ENCODE measurements at regions not wholly inside any gene's neighbourhood (a gene's known extent, or its start where the extent isn't known, plus 50 kb on each side); places are given as distances from the start of the nearest gene placed in this dataset.

DNA sequence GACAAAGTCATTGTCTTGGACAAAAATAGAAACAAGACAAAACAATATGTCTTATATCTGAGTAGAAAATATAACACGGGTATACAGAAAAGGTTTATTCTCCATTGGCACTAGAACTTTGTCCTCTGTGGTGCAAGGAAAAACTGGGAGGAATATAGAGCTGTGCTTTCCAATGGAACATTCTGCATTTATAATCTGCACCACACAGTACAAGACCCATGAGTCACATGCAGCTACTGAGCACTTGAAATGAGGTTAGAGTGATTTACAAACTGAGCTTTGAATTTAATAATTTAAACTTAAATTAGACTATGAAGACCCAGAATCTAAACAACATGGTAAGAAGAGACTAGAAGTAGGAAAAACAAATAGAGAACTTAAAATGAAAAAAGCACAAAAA, 86.1 kb downstream of the RAP2A start:
- no peak overlapping the region for H3K27ac Mint-ChIP-seq
- peaks cover 15 to 17% of the 10 kb centered on the region in 2 donors for H3K27me3 Mint-ChIP-seq
- no peak overlapping the region for H3K4me3 Mint-ChIP-seq
- H3K4me1 Mint-ChIP-seq: no peaks in the 10 kb centered on the region
- H3K9me3 Mint-ChIP-seq: peaks cover 6 to 9% of the 10 kb centered on the region in 2 donors
- no peaks in the 10 kb centered on the region for H3K36me3 Mint-ChIP-seq
- ATAC-seq (replicated peaks) (no peak), DNase-seq (no peak)

DNA sequence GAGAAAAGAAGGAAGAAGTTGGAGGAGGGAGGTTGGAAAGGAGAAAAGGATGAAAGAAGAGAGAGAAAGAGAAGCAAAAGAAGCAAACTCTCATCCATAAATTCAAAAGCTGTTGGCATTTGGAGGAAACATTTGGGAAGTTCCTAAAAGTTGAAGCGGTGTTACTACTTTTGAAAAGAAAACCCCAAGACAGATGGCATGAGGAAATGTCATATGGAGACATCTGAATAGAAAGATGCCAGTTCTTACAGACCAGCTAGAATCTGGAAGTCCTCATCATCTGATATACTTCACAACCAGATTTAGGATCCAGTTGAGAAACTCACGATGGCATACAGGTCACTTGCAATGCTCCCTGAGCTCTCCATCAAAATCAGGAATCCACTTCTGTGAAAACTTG, 86.9 kb downstream of the RAP2A start:
- no peak overlapping the region for H3K4me3 Mint-ChIP-seq
- no peak for DNase-seq
- H3K36me3 Mint-ChIP-seq: no peaks in the 10 kb centered on the region
- no peak overlapping the region for H3K27ac Mint-ChIP-seq
- H3K27me3 Mint-ChIP-seq: peaks cover 15 to 17% of the 10 kb centered on the region in 2 donors
- ATAC-seq (replicated peaks): no peak
- peaks cover 6 to 9% of the 10 kb centered on the region in 2 donors for H3K9me3 Mint-ChIP-seq
- no peaks in the 10 kb centered on the region for H3K4me1 Mint-ChIP-seq

DNA sequence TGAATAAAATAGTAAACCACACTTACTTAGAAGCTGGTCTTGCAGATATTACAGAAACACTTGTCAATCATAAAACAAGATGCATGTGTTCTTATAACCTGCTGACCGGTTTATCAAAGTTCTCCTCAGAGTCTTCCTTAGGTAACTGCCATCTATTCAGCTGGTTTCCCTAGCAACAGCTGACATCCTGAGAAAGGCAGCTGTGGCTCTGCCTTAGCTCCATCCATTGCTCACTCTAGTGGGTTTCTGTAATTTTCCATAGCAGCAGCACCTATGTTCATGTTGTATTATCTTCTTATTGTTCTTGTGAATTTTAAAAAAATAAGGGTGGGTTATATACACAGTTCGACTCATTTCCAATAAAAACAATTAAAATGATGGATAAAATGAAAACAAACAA, 87.8 kb downstream of the RAP2A start:
- Mint-ChIP-seq H3K27me3 (peaks cover 15 to 17% of the 10 kb centered on the region in 2 donors), H3K4me1 (no peaks in the 10 kb centered on the region), H3K9me3 (peaks cover 6 to 9% of the 10 kb centered on the region in 2 donors), H3K36me3 (no peaks in the 10 kb centered on the region), H3K4me3 (no peak overlapping the region), H3K27ac (no peak overlapping the region)
- ATAC-seq (replicated peaks): no peak
- no peak for DNase-seq

DNA sequence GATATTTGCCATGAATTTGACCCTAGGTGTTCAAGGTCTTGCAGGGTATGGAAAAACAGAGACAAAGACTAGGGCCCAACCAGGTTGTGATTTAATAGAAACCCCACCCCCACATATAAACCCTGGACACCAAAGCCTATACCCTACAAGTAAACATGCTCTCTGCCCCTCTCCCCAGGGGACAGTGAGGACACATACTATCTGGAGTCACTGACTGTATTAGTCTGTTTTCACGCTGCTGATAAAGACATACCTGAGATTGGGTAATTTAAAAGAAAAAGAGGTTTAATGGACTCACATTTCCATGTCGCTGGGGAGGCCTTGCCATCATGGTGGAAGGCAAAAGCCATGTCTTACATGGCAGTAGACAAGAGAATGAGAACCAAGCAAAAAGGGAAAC, 88.3 kb downstream of the RAP2A start:
- Mint-ChIP-seq H3K4me1 (no peaks in the 10 kb centered on the region), H3K36me3 (no peaks in the 10 kb centered on the region), H3K27me3 (peaks cover 15 to 17% of the 10 kb centered on the region in 2 donors), H3K9me3 (peaks cover 6 to 9% of the 10 kb centered on the region in 2 donors), H3K27ac (no peak overlapping the region), H3K4me3 (no peak overlapping the region)
- ATAC-seq (replicated peaks): no peak
- no peak for DNase-seq

DNA sequence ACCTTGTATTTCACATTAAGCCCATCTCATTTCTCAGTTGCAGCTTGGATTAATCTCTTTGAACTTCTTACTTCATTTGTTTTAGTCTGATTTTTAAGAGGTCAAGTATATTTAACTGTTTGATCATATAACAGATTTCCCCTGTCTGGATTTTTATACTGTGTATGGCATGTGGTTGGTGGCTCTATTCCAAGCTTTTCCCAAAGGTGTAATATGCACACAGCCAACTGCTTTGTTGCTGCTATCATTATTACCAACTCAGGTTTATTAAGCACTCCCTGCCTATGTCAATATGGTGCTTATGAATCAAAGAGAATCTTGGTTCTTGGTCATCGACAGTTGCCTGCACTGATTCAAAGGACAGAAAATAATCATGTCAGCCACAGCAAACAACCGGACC, 92.6 kb downstream of the RAP2A start:
- peaks cover 5 to 6% of the 10 kb centered on the region in 2 donors for H3K27me3 Mint-ChIP-seq
- H3K4me3 Mint-ChIP-seq: no peak overlapping the region
- no peaks in the 10 kb centered on the region for H3K36me3 Mint-ChIP-seq
- no peak for ATAC-seq (replicated peaks)
- H3K9me3 Mint-ChIP-seq: peaks cover 2 to 5% of the 10 kb centered on the region in 2 donors
- DNase-seq: no peak
- H3K27ac Mint-ChIP-seq: no peak overlapping the region
- H3K4me1 Mint-ChIP-seq: no peaks in the 10 kb centered on the region

DNA sequence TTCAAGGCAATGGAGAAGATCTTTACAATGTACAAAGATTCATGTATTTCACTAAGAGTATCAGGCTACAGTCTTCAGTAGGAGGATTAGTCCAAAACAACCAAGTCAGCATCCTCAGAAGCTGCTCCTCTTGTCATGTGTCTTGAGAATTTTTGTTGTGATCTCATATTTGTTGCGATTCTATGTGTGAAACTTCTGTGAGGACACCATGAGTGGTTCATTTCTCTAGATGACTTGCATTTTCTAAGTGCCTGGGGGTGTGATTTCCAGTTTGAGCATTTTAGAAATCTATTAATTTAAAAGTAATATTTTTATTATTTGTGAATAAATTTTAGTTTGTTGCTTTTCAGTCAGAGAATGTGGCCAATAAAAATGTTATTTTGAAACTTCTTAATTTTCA, 94.5 kb downstream of the RAP2A start:
- H3K4me3 Mint-ChIP-seq: no peak overlapping the region
- no peak overlapping the region for H3K27ac Mint-ChIP-seq
- no peaks in the 10 kb centered on the region for H3K36me3 Mint-ChIP-seq
- peaks cover 2 to 5% of the 10 kb centered on the region in 2 donors for H3K9me3 Mint-ChIP-seq
- no peaks in the 10 kb centered on the region for H3K4me1 Mint-ChIP-seq
- no peak for ATAC-seq (replicated peaks)
- no peak for DNase-seq
- peaks cover 7 to 9% of the 10 kb centered on the region in 2 donors for H3K27me3 Mint-ChIP-seq

DNA sequence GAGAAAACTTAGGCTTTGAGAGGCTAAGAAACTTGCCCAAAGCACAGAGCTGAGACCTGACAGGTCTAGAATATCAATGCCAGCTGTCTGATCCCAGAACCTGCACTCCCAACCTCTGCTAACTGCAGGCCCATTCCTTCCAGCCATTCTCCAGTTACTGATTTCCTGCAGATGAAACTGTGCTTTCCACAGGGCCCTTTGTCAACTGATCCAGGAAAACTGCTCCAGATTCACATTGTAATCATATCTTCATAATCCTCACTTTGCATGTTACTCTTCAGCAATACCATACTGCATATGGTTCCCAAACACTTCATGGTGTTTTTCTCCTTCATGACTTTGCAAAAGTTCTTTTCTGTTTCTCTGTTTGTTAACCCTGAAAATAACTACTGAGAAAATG, 100.6 kb downstream of the RAP2A start:
- DNase-seq (no peak), ATAC-seq (replicated peaks) (no peak)
- Mint-ChIP-seq H3K4me1 (no peaks in the 10 kb centered on the region), H3K27ac (no peak overlapping the region), H3K27me3 (peaks cover 7 to 9% of the 10 kb centered on the region in 2 donors), H3K9me3 (peaks cover 0 to 2% of the 10 kb centered on the region in 2 donors), H3K36me3 (no peaks in the 10 kb centered on the region), H3K4me3 (no peak overlapping the region)

DNA sequence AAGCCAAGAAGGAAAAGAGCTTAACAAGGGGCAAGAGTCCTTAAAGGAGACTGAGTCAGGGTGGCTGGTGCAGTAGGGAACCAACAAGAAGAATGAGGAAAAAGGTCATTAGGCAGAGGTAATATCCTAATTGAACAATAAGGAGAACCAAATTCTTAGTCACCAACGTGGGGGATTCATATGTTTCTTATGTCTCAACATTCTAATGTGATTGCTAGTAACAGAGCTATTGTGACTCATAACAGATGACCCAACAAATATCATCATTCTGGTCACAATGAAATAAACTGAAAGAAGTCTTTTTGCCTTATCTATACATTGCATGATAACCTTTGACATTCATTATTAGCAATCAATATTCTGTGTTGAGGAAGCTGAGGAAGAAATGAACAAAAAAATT, 101.6 kb downstream of the RAP2A start:
- H3K4me1 Mint-ChIP-seq: no peaks in the 10 kb centered on the region
- DNase-seq: no peak
- H3K36me3 Mint-ChIP-seq: no peaks in the 10 kb centered on the region
- H3K9me3 Mint-ChIP-seq: peaks cover 0 to 2% of the 10 kb centered on the region in 2 donors
- H3K27me3 Mint-ChIP-seq: peaks cover 7 to 8% of the 10 kb centered on the region in 2 donors
- H3K27ac Mint-ChIP-seq: no peak overlapping the region
- H3K4me3 Mint-ChIP-seq: no peak overlapping the region
- no peak for ATAC-seq (replicated peaks)

DNA sequence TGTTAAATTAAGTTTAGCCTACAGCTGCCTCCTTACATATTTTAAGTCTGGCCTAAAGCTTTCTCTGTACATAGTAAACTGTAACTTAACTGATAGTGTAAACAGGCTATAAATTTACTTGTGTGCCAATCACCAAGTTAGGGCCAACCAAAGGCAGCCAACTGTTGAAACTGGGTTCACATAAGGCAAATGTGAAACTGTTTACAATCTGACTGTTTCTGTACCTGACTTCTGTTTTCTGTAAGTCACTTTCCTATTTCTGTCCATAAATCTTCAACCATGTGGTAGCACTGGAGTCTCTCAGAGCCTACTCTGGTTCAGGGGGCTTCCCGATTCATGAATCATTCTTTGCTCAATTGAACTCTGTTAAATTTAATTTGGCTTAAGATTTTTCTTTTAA, 103.1 kb downstream of the RAP2A start:
- no peaks in the 10 kb centered on the region for H3K9me3 Mint-ChIP-seq
- peak; percentile 67 to 80 for ATAC-seq (replicated peaks)
- H3K27ac Mint-ChIP-seq: no peak overlapping the region
- no peak for DNase-seq
- peaks cover 7% of the 10 kb centered on the region in 2 donors for H3K27me3 Mint-ChIP-seq
- no peaks in the 10 kb centered on the region for H3K4me1 Mint-ChIP-seq
- H3K36me3 Mint-ChIP-seq: no peaks in the 10 kb centered on the region
- H3K4me3 Mint-ChIP-seq: no peak overlapping the region

DNA sequence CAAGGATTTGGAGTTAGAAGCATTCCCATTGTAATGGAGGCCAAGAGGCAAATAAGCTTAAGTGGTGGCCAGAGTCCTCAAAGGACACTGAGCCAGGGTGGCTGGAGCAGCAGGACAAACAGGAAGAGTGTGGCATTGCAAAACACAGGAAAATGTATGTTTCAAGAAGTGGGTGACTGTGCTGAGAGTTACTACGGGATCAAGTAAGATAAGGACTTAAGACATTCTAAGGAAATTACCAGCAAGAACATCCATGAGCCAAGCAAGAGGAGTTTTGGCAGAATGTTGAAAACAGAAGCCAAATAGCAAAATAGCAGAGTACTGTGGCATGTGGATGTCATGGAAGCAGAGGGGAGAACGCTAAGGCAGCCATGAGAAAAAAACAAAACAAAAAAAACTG, 104.2 kb downstream of the RAP2A start:
- H3K36me3 Mint-ChIP-seq: no peaks in the 10 kb centered on the region
- peaks cover 3 to 7% of the 10 kb centered on the region in 2 donors for H3K27me3 Mint-ChIP-seq
- no peak for DNase-seq

DNA sequence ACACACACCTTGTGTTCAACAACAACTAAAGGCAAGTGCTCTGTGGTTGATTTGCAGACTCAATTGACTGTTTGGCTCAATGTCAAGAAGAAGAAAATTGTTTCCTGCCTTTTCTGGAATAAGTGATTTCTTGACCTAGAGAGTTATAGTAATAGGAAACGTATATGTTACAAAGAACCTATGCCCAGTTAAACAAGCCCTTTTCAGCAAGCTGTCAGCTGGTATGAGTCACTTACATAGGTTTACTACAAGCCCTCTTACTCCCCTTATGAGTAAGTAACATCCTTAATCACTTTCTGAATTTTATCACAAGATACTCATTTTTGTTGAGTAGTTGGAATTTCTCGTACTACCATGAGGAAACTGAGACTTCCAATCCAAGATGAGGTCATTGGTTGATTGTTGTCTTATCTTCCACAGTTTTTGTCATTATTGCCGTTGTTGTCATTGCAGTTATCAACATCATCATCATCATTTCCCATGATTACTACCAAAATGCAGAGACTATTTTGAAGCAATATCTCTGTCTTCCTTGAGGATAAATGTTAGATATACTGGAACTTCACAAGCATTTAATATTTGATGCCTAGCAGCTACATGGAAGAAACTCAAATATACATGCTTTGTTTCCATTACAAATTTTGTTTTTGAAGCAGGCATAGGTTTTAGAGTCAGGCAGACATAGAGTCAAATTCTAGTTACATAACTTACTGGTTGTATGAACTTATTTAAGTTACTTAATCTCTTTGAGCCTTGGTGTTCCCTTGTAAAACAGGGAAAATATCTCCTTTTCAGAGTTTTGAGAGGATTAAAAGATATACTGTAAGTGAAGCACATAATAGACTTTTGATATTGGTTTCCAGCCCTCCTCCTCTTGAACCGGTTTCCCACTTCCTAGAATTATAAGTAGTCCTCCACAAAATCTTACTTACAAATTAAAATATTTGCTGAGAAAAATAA, 106.0 kb downstream of the RAP2A start:
- Mint-ChIP-seq H3K9me3 (no peaks in the 10 kb centered on the region), H3K4me1 (no peaks in the 10 kb centered on the region), H3K36me3 (no peaks in the 10 kb centered on the region), H3K27me3 (peaks cover 7 to 17% of the 10 kb centered on the region in 2 donors), H3K4me3 (no peak overlapping the region), H3K27ac (no peak overlapping the region)
- no peak for DNase-seq
- ATAC-seq (replicated peaks): peak in 1 of 2 donors; percentile 61

More for the DNA sequence above, 104.2 kb downstream of the RAP2A start:
- H3K27ac Mint-ChIP-seq: no peak overlapping the region
- no peaks in the 10 kb centered on the region for H3K4me1 Mint-ChIP-seq
- no peak for ATAC-seq (replicated peaks)
- H3K9me3 Mint-ChIP-seq: no peaks in the 10 kb centered on the region
- H3K4me3 Mint-ChIP-seq: no peak overlapping the region

DNA sequence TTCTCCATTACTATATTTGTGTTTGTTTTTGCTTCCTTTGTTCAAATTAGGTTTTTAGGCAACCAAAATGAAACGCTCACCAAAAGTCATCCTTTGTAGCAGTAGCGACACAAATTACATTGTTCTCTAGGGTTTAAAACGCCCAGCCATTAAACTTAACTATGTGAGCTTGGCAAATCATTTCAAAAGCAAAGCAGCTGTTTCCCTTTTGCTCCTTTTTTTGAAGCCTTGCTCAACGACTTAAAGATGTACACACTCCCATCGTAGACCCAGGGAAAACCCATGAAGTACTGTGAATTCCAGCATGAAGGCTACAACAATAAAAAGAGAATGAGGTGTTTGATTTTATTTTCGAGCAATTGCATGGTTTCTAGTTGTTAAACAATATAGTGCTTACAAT, 106.7 kb downstream of the RAP2A start:
- no peaks in the 10 kb centered on the region for H3K36me3 Mint-ChIP-seq
- DNase-seq (no peak), ATAC-seq (replicated peaks) (no peak)
- no peaks in the 10 kb centered on the region for H3K9me3 Mint-ChIP-seq
- no peaks in the 10 kb centered on the region for H3K4me1 Mint-ChIP-seq
- peaks cover 7 to 17% of the 10 kb centered on the region in 2 donors for H3K27me3 Mint-ChIP-seq
- no peak overlapping the region for H3K4me3 Mint-ChIP-seq
- H3K27ac Mint-ChIP-seq: no peak overlapping the region

DNA sequence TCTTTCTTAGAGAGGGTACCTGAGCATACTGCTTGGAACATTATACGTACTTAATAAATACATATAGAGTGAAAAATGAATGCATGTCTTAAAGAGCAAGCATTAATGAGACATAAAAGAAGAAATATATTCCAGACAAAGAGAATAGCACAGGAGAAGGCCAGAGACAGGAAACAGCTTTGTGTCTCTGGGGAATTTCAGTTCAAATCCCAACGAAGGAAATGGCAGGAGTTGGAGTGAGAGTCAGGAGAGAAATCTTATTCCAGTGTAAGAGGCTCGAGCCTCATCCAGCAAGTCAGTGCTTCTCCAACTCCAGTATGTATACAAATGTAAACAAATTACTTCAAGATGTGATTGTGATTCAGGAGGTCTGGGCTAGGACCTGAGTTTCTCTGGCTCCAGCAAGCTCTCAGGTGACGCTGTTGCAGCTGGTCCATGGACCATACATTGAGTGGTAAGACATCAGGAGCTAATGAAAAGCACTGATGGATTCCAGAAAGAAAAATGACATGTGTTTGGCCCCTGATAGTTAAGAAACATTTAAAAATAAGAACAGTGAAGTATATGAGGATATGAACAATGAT, 108.2 kb downstream of the RAP2A start:
- Mint-ChIP-seq H3K36me3 (no peaks in the 10 kb centered on the region), H3K9me3 (no peaks in the 10 kb centered on the region), H3K4me1 (peaks cover 0 to 4% of the 10 kb centered on the region in 2 donors), H3K4me3 (no peak overlapping the region), H3K27ac (no peak overlapping the region), H3K27me3 (peaks cover 14 to 24% of the 10 kb centered on the region in 2 donors)
- ATAC-seq (replicated peaks) (no peak), DNase-seq (no peak)

DNA sequence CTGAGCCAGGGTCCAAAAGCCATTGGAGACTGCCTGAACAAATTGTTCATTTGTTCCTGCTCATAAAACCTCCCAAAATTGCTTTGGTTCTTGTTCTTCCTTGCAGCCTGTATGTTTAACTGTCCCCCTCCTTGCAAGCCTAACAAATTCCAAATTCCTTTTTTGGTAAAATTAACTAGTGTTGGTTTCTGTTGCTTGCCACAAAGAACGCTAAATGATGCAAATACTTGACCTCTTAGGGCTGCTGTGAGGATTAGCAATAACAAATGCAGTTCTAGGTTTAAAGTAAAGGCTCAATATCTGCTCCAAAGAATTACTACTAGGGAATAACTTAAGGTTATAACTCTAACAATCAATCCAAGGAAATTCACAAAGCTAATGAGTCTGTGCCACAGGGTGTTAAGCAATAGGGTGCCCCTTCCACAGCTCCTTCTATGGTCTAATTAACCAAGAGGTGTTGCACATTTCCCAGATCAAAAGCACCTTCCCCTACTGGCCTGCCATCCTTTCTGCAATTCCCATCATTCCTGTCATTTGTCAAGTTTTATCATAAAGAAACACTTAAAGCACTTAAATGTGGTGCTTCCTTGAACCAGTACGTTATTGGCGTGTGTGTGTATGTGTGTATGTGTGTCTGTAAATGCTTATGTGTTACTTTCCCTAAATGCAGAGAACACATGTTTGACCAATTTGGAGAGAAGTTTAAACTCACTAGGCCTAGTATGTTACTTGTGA, 110.2 kb downstream of the RAP2A start:
- DNase-seq: no peak
- ATAC-seq (replicated peaks): no peak
- Mint-ChIP-seq H3K4me3 (no peak overlapping the region), H3K9me3 (no peaks in the 10 kb centered on the region), H3K36me3 (no peaks in the 10 kb centered on the region), H3K4me1 (peaks cover 0 to 7% of the 10 kb centered on the region in 2 donors), H3K27ac (no peak overlapping the region), H3K27me3 (peaks cover 14 to 24% of the 10 kb centered on the region in 2 donors)
